ENCODE measurements at regions not wholly inside any gene's neighbourhood (a gene's known extent, or its start where the extent isn't known, plus 50 kb on each side); places are given as distances from the start of the nearest gene placed in this dataset.
"Not testable (repeated sequence)": the region's sequence is repeated elsewhere in the genome, so short reads cannot be mapped to it uniquely, and the experiment has no call there.

GRCh38 chr10:37572206-37572605, 285.2 kb downstream of the ZNF248 start:
- DNase-seq (ENCODE audit: low spot score), result no peak

- no peak for DNase-seq (ENCODE audit: low spot score)
These were observed 291.1 kb downstream of the ZNF248 start for GRCh38 chr10:37566332-37566731.

GRCh38 chr10:37563715-37564108, 293.7 kb downstream of the ZNF248 start:
- DNase-seq (ENCODE audit: low spot score), result no peak

- DNase-seq (ENCODE audit: low spot score), result no peak
These were observed 294.2 kb downstream of the ZNF248 start for GRCh38 chr10:37563107-37563714.

- no peak for DNase-seq (ENCODE audit: low spot score)
These were observed 304.5 kb downstream of the ZNF248 start for GRCh38 chr10:37552881-37553280.

- DNase-seq (ENCODE audit: low spot score), result no peak
These were observed 308.4 kb downstream of the ZNF248 start for GRCh38 chr10:37549054-37549453.

- DNase-seq (ENCODE audit: low spot score), result no peak
These were observed 321.8 kb downstream of the ZNF248 start for GRCh38 chr10:37535459-37536246.

- DNase-seq (ENCODE audit: low spot score), result no peak
These were observed 323.2 kb downstream of the ZNF248 start for GRCh38 chr10:37534166-37534565.

- not testable (repeated sequence) for DNase-seq (ENCODE audit: low spot score)
These were observed 332.0 kb downstream of the ZNF248 start for GRCh38 chr10:37525410-37525809.

GRCh38 chr10:37520488-37520887, 336.9 kb downstream of the ZNF248 start:
- no peak for DNase-seq (ENCODE audit: low spot score)

GRCh38 chr10:37510520-37510919, 346.9 kb downstream of the ZNF248 start:
- DNase-seq (ENCODE audit: low spot score), result not testable (repeated sequence)

GRCh38 chr10:37496061-37496460, 361.3 kb downstream of the ZNF248 start:
- no peak for DNase-seq (ENCODE audit: low spot score)

GRCh38 chr10:37495415-37495814, 362.0 kb downstream of the ZNF248 start:
- no peak for DNase-seq (ENCODE audit: low spot score)

GRCh38 chr10:37493185-37493796, 364.1 kb downstream of the ZNF248 start:
- DNase-seq (ENCODE audit: low spot score), result not testable (repeated sequence)

- DNase-seq (ENCODE audit: low spot score), result no peak
These were observed 364.9 kb downstream of the ANKRD30A start for GRCh38 chr10:37490266-37490665.

GRCh38 chr10:37489658-37490003, 364.2 kb downstream of the ANKRD30A start:
- DNase-seq (ENCODE audit: low spot score), result no peak

- peak; percentile 44 for DNase-seq (ENCODE audit: low spot score)
These were observed 363.6 kb downstream of the ANKRD30A start for GRCh38 chr10:37488792-37489657.

- DNase-seq (ENCODE audit: low spot score), result not testable (repeated sequence)
These were observed 355.2 kb downstream of the ANKRD30A start for GRCh38 chr10:37480596-37480995.

- DNase-seq (ENCODE audit: low spot score), result no peak
These were observed 354.1 kb downstream of the ANKRD30A start for GRCh38 chr10:37479469-37479868.

GRCh38 chr10:37478381-37478780, 353.0 kb downstream of the ANKRD30A start:
- DNase-seq (ENCODE audit: low spot score), result no peak

GRCh38 chr10:37476285-37476684, 350.9 kb downstream of the ANKRD30A start:
- no peak for DNase-seq (ENCODE audit: low spot score)

GRCh38 chr10:37474645-37475044, 349.2 kb downstream of the ANKRD30A start:
- DNase-seq (ENCODE audit: low spot score), result no peak
